HepG2 (cell line): ENCODE measurements at regions not wholly inside any gene's neighbourhood (a gene's known extent, or its start where the extent isn't known, plus 50 kb on each side); places are given as distances from the start of the nearest gene placed in this dataset.

Experiments
- ATAC-seq: fragments of 200-7000 bp; cut with Tn5 transposase; 3 replicates; pipeline ENCODE4 v1.9.1; 2020; ENCODE audit warnings: mild to moderate bottlenecking, moderate library complexity
- BruUV-seq: library from RNA; stranded (reverse); fragments of 400-500 nt; replicated peaks from 2 replicates; lab custom pipeline; 2021; lab: Mats Ljungman, UMichigan
- CTCF ChIA-PET: fragments of 300-600 bp; formaldehyde crosslinking; extraction: SDS; loops from one replicate; lab custom pipeline; 2021; ENCODE audit warnings: low total read pairs, inconsistent platforms, low intra/inter-chr PET ratio; lab: Yijun Ruan, JAX
- POLR2A ChIA-PET: fragments of 350-600 bp; sonication (Branson Sonifier 250); formaldehyde crosslinking; loops from one replicate; lab custom pipeline; 2020; ENCODE audit warnings: antibody characterized with exemption, inconsistent platforms; lab: Yijun Ruan, JAX
- DNase-seq: peaks from one replicate; pipeline ENCODE4 v3.0.0-alpha.2; 2015; ENCODE audit warnings: low spot score
- FAIRE-seq: peaks from 3 replicates; lab custom pipeline; 2011; peaks lifted over from hg19 to GRCh38; lab: Jason Lieb, UNC
- H2AFZ ChIP-seq: one replicate; pipeline ENCODE4 v1.6.1; 2011; ENCODE audit warnings: low read length, inconsistent platforms
- H3K27ac ChIP-seq: fragments of 300-600 bp; 3 replicates; pipeline ENCODE4 v1.8.0; 2011; ENCODE audit warnings: mixed run types, mild to moderate bottlenecking, mixed read lengths, low read length, inconsistent platforms; ENCODE audit not compliant: insufficient read depth; ENCODE audit errors: extremely low read length
- H3K27me3 ChIP-seq, 2 experiments: fragments of 200-600 bp in 1 of 2; 2 replicates in 1 of 2; 3 replicates in 1 of 2; pipeline versions ENCODE4 v1.6.0 to v1.8.0; 2011; ENCODE audit warnings: low read length in 2 of 2, mild to moderate bottlenecking in 2 of 2, moderate library complexity in 2 of 2, inconsistent platforms in 1 of 2; ENCODE audit not compliant: insufficient read depth in 2 of 2, control insufficient read depth in 1 of 2
- H3K36me3 ChIP-seq, 2 experiments: fragments of 200-600 bp in 1 of 2; replicated peaks in 1 of 2; 2 replicates in 1 of 2; 3 replicates in 1 of 2; pipeline versions ENCODE4 v1.5.1 to v1.8.0; 2011; ENCODE audit warnings: low read length in 2 of 2, inconsistent platforms in 1 of 2; ENCODE audit not compliant: insufficient read depth in 2 of 2, control insufficient read depth in 1 of 2
- H3K4me1 ChIP-seq: 2 replicates; pipeline ENCODE4 v1.5.1; 2012; ENCODE audit warnings: low read length, inconsistent platforms; ENCODE audit not compliant: insufficient read depth
- H3K4me2 ChIP-seq: 2 replicates; pipeline ENCODE4 v1.6.0; 2011; ENCODE audit warnings: low read depth, low read length, inconsistent platforms
- H3K4me3 ChIP-seq, 3 experiments: fragments of 200-600 bp in 1 of 3; sonication (generic), shearing (Covaris generic) in 1 of 3; replicated peaks in 1 of 3; 2 replicates each; pipeline ENCODE4 v1.5.1; 2011 to 2016; ENCODE audit warnings: low read length in 3 of 3, inconsistent platforms in 2 of 3, low read depth in 2 of 3, mild to moderate bottlenecking in 2 of 3, control low read depth in 1 of 3, mixed read lengths in 1 of 3; ENCODE audit not compliant: insufficient read depth in 1 of 3
- H3K79me2 ChIP-seq: one replicate; pipeline ENCODE4 v1.6.1; 2011; ENCODE audit warnings: low read length, inconsistent platforms; ENCODE audit not compliant: insufficient read depth
- H3K9ac ChIP-seq: 2 replicates; pipeline ENCODE4 v1.6.0; 2011; ENCODE audit warnings: mild to moderate bottlenecking, low read depth, low read length, inconsistent platforms; ENCODE audit not compliant: insufficient read depth
- H3K9me3 ChIP-seq: 2 replicates; pipeline ENCODE4 v1.5.1; 2012; ENCODE audit warnings: mild to moderate bottlenecking, low read length
- H4K20me1 ChIP-seq: 2 replicates; pipeline ENCODE4 v1.6.0; 2011; ENCODE audit warnings: inconsistent platforms, mild to moderate bottlenecking, low read length, moderate library complexity; ENCODE audit not compliant: insufficient read depth
- ATRX ChIP-seq: sonication (generic); formaldehyde crosslinking; IDR thresholded peaks from 2 replicates; pipeline ENCODE4 v1.4.0; 2020; ENCODE audit warnings: missing genetic modification reagents, borderline replicate concordance
- CEBPG ChIP-seq: IDR thresholded peaks from 2 replicates; pipeline ENCODE4 v1.6.1; 2016
- DPF2 ChIP-seq: sonication (generic); formaldehyde crosslinking; IDR thresholded peaks from 2 replicates; pipeline ENCODE4 v1.4.0; 2020; ENCODE audit warnings: mild to moderate bottlenecking, low read depth, missing genetic modification reagents, borderline replicate concordance
- GPN1 ChIP-seq: sonication (generic); formaldehyde crosslinking; IDR thresholded peaks from 2 replicates; pipeline ENCODE4 v1.5.1; 2020; ENCODE audit warnings: missing genetic modification reagents, borderline replicate concordance
- KLF11 ChIP-seq: IDR thresholded peaks from 2 replicates; pipeline ENCODE4 v1.6.1; 2016; ENCODE audit warnings: missing compliant biosample characterization
- NKX3-1 ChIP-seq: sonication (generic); formaldehyde crosslinking; IDR thresholded peaks from 2 replicates; pipeline ENCODE4 v1.5.0; 2020; ENCODE audit warnings: missing genetic modification reagents
- PAF1 ChIP-seq: IDR thresholded peaks from 2 replicates; pipeline ENCODE4 v1.6.1; 2016; ENCODE audit warnings: missing genetic modification reagents, missing compliant biosample characterization
- RFX1 ChIP-seq: fragments of 450-650 bp; IDR thresholded peaks from 2 replicates; pipeline ENCODE4 v1.6.1; 2017
- SRSF1 ChIP-seq: fragments of 200-400 bp; formaldehyde crosslinking; optimal IDR thresholded peaks from 2 replicates; pipeline ENCODE3; 2017; ENCODE audit warnings: mild to moderate bottlenecking, low read depth, low read length, moderate library complexity
- TP53 ChIP-seq: sonication (generic); formaldehyde crosslinking; conservative IDR thresholded peaks from 2 replicates; pipeline ENCODE4 v1.4.0; 2020; ENCODE audit warnings: missing genetic modification reagents
- ZBTB42 ChIP-seq: sonication (generic); formaldehyde crosslinking; IDR thresholded peaks from 2 replicates; pipeline ENCODE4 v1.5.0; 2020; ENCODE audit warnings: mild to moderate bottlenecking, missing genetic modification reagents
- ZKSCAN5 ChIP-seq: sonication (generic); formaldehyde crosslinking; IDR thresholded peaks from 2 replicates; pipeline ENCODE4 v1.5.1; 2020; ENCODE audit warnings: mild to moderate bottlenecking, missing genetic modification reagents
- ZNF121 ChIP-seq: sonication (generic); formaldehyde crosslinking; IDR thresholded peaks from 2 replicates; pipeline ENCODE4 v1.5.0; 2020; ENCODE audit warnings: mild to moderate bottlenecking, missing genetic modification reagents
- ZNF550 ChIP-seq: sonication (generic); formaldehyde crosslinking; IDR thresholded peaks from 2 replicates; pipeline ENCODE4 v1.4.0; 2020; ENCODE audit warnings: mild to moderate bottlenecking, missing genetic modification reagents, borderline replicate concordance
- ZNF883 ChIP-seq: sonication (generic); formaldehyde crosslinking; IDR thresholded peaks from 2 replicates; pipeline ENCODE4 v1.5.1; 2020; ENCODE audit warnings: mild to moderate bottlenecking, missing genetic modification reagents; ENCODE audit errors: not compliant biosample characterization
- WGBS: methylation state at CpG from one replicate; pipeline ENCODE4 v1.1.6; 2017; ENCODE audit warnings: low lambda C conversion rate; 5-methylcytosine and 5-hydroxymethylcytosine counted together
- in situ Hi-C: cut with HindIII; loops from 2 replicates; pipeline ENCODE4 v1.10.0; 2017; ENCODE audit warnings: low pct_unique_long_range_greater_than_20kb; ENCODE audit not compliant: extremely low pct_ligation_motif_present
- intact Hi-C: fragments of 100-400 bp; cut with micrococcal nuclease; formaldehyde crosslinking; loops from one replicate; pipeline ENCODE4 v1.10.0; 2022; ENCODE audit not compliant: unreplicated experiment
- TF ChIP-seq, protein P1 (sequence below): sonication (generic); formaldehyde crosslinking; IDR thresholded peaks from 2 replicates; pipeline ENCODE4 v1.9.0; 2022; ENCODE audit warnings: missing genetic modification reagents, mild to moderate bottlenecking, borderline replicate concordance
- TF ChIP-seq, protein P2 (sequence below): sonication (generic); formaldehyde crosslinking; IDR thresholded peaks from 2 replicates; pipeline ENCODE4 v1.8.1; 2023; ENCODE audit warnings: mild to moderate bottlenecking, moderate library complexity, missing genetic modification reagents
- TF ChIP-seq, protein P3 (sequence below): sonication (generic); formaldehyde crosslinking; IDR thresholded peaks from 2 replicates; pipeline ENCODE4 v1.4.0; 2020; ENCODE audit warnings: missing genetic modification reagents, borderline replicate concordance

DNA sequence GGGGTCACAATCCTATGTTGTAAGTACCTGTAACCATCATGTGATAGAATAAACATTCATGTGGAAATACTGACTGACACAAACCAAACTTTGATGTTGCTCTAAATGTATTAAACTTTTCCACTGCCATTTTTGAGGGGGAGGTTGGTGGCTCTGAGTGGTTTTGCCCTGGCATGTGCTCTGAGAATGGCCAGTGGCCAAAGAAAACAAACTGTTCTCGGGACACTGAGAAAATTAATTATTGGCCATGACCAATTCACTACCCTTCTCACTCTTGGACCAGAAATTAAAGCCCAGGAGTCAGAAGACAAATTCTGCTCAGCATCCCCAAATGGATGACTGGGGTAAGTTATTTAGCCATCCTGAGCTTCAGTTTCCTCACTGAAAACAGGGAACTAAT is 195.9 kb downstream of the XPNPEP1 start:
- no peaks in the 10 kb centered on the region for H3K79me2 ChIP-seq
- no peak overlapping the region for H3K4me2 ChIP-seq
- no peaks in the 10 kb centered on the region for H3K27me3 ChIP-seq
- no peaks in the 10 kb centered on the region for H3K4me1 ChIP-seq
- H4K20me1 ChIP-seq, result no peaks in the 10 kb centered on the region
- TF ChIP-seq, protein P1, sequence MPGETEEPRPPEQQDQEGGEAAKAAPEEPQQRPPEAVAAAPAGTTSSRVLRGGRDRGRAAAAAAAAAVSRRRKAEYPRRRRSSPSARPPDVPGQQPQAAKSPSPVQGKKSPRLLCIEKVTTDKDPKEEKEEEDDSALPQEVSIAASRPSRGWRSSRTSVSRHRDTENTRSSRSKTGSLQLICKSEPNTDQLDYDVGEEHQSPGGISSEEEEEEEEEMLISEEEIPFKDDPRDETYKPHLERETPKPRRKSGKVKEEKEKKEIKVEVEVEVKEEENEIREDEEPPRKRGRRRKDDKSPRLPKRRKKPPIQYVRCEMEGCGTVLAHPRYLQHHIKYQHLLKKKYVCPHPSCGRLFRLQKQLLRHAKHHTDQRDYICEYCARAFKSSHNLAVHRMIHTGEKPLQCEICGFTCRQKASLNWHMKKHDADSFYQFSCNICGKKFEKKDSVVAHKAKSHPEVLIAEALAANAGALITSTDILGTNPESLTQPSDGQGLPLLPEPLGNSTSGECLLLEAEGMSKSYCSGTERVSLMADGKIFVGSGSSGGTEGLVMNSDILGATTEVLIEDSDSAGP (CRISPR knock-in tag), result no peak
- TF ChIP-seq ZBTB42 (CRISPR knock-in tag) (no peak), KLF11 (CRISPR knock-in tag) (no peak), NKX3-1 (CRISPR knock-in tag) (no peak), PAF1 (no peak), GPN1 (no peak), TP53 (CRISPR knock-in tag) (no peak), ZKSCAN5 (no peak), SRSF1 (no peak), ZNF121 (no peak), DPF2 (CRISPR knock-in tag) (no peak), ZNF883 (CRISPR knock-in tag) (no peak), ATRX (CRISPR knock-in tag) (no peak), RFX1 (no peak), ZNF550 (CRISPR knock-in tag) (no peak), CEBPG (CRISPR knock-in tag) (no peak)
- TF ChIP-seq, protein P2, sequence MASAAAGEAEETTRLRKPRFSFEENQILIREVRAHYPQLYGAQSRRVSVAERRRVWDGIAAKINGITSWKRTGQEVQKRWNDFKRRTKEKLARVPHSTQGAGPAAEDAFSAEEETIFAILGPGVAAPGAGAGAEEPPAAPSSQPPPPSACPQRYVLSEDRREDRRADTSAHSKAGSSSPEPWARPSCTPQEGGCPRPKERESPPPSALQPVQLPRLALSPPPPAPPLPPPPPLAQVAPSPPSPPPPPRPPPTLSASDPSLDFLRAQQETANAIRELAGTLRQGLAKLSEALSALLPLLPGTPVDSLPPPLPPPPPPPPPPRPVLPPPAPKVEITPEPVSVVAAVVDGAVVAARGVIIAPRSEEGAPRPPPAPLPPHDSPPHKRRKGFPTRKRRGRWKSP, result no peak
- TF ChIP-seq, protein P3, sequence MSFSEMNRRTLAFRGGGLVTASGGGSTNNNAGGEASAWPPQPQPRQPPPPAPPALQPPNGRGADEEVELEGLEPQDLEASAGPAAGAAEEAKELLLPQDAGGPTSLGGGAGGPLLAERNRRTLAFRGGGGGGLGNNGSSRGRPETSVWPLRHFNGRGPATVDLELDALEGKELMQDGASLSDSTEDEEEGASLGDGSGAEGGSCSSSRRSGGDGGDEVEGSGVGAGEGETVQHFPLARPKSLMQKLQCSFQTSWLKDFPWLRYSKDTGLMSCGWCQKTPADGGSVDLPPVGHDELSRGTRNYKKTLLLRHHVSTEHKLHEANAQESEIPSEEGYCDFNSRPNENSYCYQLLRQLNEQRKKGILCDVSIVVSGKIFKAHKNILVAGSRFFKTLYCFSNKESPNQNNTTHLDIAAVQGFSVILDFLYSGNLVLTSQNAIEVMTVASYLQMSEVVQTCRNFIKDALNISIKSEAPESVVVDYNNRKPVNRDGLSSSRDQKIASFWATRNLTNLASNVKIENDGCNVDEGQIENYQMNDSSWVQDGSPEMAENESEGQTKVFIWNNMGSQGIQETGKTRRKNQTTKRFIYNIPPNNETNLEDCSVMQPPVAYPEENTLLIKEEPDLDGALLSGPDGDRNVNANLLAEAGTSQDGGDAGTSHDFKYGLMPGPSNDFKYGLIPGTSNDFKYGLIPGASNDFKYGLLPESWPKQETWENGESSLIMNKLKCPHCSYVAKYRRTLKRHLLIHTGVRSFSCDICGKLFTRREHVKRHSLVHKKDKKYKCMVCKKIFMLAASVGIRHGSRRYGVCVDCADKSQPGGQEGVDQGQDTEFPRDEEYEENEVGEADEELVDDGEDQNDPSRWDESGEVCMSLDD (CRISPR knock-in tag), result no peak
- in situ Hi-C loops (no loop called here), intact Hi-C loops (no loop called here)
- ChIA-PET POLR2A (no interaction called here), CTCF (no interaction called here)
- no peak for DNase-seq
- no peaks in the 10 kb centered on the region for H3K36me3 ChIP-seq
- ATAC-seq, result no peak
- no TSS peak for BruUV-seq
- H2AFZ ChIP-seq, result no peak overlapping the region
- H3K9me3 ChIP-seq, result no peaks in the 10 kb centered on the region
- WGBS, result 0% methylated on average over 1 of the region's 1 CpG
- no peak for FAIRE-seq
- H3K27ac ChIP-seq, result no peak overlapping the region
- H3K4me3 ChIP-seq, result no peak overlapping the region
- no peak overlapping the region for H3K9ac ChIP-seq
